ENCODE measurements at regions not wholly inside any gene's neighbourhood (a gene's known extent, or its start where the extent isn't known, plus 50 kb on each side); places are given as distances from the start of the nearest gene placed in this dataset.
"Not testable (repeated sequence)": the region's sequence is repeated elsewhere in the genome, so short reads cannot be mapped to it uniquely, and the experiment has no call there.

- DNase-seq (ENCODE audit: low read depth, low spot score): not testable (repeated sequence)
Observed at GRCh38 chr2:111316221-111316741, 195.6 kb downstream of the BCL2L11 start.

- DNase-seq (ENCODE audit: low read depth, low spot score): not testable (repeated sequence)
Observed at GRCh38 chr2:111316881-111317549, 196.3 kb downstream of the BCL2L11 start.

GRCh38 chr2:111319552-111319951 is 198.8 kb downstream of the BCL2L11 start:
- DNase-seq (ENCODE audit: low read depth, low spot score): not testable (repeated sequence)

GRCh38 chr2:111320264-111320663 is 199.6 kb downstream of the BCL2L11 start:
- peak; percentile 49 for DNase-seq (ENCODE audit: low read depth, low spot score)

- peak; percentile 16 for DNase-seq (ENCODE audit: low read depth, low spot score)
Observed at GRCh38 chr2:111320965-111321364, 200.3 kb downstream of the BCL2L11 start.

- not testable (repeated sequence) for DNase-seq (ENCODE audit: low read depth, low spot score)
Observed at GRCh38 chr2:111323384-111323783, 202.7 kb downstream of the BCL2L11 start.

GRCh38 chr2:111327726-111328125 is 207.0 kb downstream of the BCL2L11 start:
- DNase-seq (ENCODE audit: low read depth, low spot score): not testable (repeated sequence)

GRCh38 chr2:111329309-111329708 is 208.6 kb downstream of the BCL2L11 start:
- not testable (repeated sequence) for DNase-seq (ENCODE audit: low read depth, low spot score)

- DNase-seq (ENCODE audit: low read depth, low spot score): not testable (repeated sequence)
Observed at GRCh38 chr2:111331099-111331724, 210.5 kb downstream of the BCL2L11 start.

GRCh38 chr2:111335220-111335907 is 214.7 kb downstream of the BCL2L11 start:
- DNase-seq (ENCODE audit: low read depth, low spot score): not testable (repeated sequence)

- DNase-seq (ENCODE audit: low read depth, low spot score): not testable (repeated sequence)
Observed at GRCh38 chr2:111338474-111338873, 217.8 kb downstream of the BCL2L11 start.

GRCh38 chr2:111339476-111339875 is 218.8 kb downstream of the BCL2L11 start:
- not testable (repeated sequence) for DNase-seq (ENCODE audit: low read depth, low spot score)

GRCh38 chr2:111344590-111344989 is 223.9 kb downstream of the BCL2L11 start:
- DNase-seq (ENCODE audit: low read depth, low spot score): not testable (repeated sequence)

GRCh38 chr2:111345439-111345838 is 224.7 kb downstream of the BCL2L11 start:
- not testable (repeated sequence) for DNase-seq (ENCODE audit: low read depth, low spot score)

- peak; percentile 12 for DNase-seq (ENCODE audit: low read depth, low spot score)
Observed at GRCh38 chr2:111346018-111346930, 225.6 kb downstream of the BCL2L11 start.

GRCh38 chr2:111347695-111348094 is 227.0 kb downstream of the BCL2L11 start:
- DNase-seq (ENCODE audit: low read depth, low spot score): not testable (repeated sequence)

- DNase-seq (ENCODE audit: low read depth, low spot score): not testable (repeated sequence)
Observed at GRCh38 chr2:111348316-111348715, 227.6 kb downstream of the BCL2L11 start.

- not testable (repeated sequence) for DNase-seq (ENCODE audit: low read depth, low spot score)
Observed at GRCh38 chr2:111355022-111355817, 234.5 kb downstream of the BCL2L11 start.

GRCh38 chr2:111355823-111356511 is 235.3 kb downstream of the BCL2L11 start:
- not testable (repeated sequence) for DNase-seq (ENCODE audit: low read depth, low spot score)
